Cardiac muscle cell (in vitro differentiated cells and primary cell): ENCODE measurements at regions not wholly inside any gene's neighbourhood (a gene's known extent, or its start where the extent isn't known, plus 50 kb on each side); places are given as distances from the start of the nearest gene placed in this dataset.
"Not testable (repeated sequence)": the region's sequence is repeated elsewhere in the genome, so short reads cannot be mapped to it uniquely, and the experiment has no call there.

Experiments used
- DNase-seq, 2 donors: peaks; one replicate each; pipeline versions ENCODE4 v3.0.0 to v3.0.0-alpha.2; 2010 to 2017; ENCODE audit warnings: low read depth in 1 of 2, low spot score in 1 of 2
- H3K27ac ChIP-seq: fragments of 200-600 bp; sonication (generic); 2 replicates; pipeline ENCODE4 v1.5.1; 2016
- H3K27me3 ChIP-seq: fragments of 200-600 bp; sonication (generic); 2 replicates; pipeline ENCODE4 v1.6.0; 2016; ENCODE audit warnings: control low read depth
- H3K36me3 ChIP-seq: fragments of 200-600 bp; sonication (generic); 2 replicates; pipeline ENCODE4 v1.5.1; 2016; ENCODE audit warnings: control low read depth
- H3K4me1 ChIP-seq: fragments of 200-600 bp; sonication (generic); 2 replicates; pipeline ENCODE4 v1.8.1; 2017; ENCODE audit warnings: low read depth, mild to moderate bottlenecking, mixed run types
- H3K4me3 ChIP-seq: fragments of 200-600 bp; sonication (generic); 2 replicates; pipeline ENCODE4 v1.5.1; 2016; ENCODE audit warnings: mild to moderate bottlenecking
- H3K9me3 ChIP-seq: fragments of 200-600 bp; sonication (generic); 2 replicates; pipeline ENCODE4 v1.5.1; 2017; ENCODE audit warnings: low read depth, mild to moderate bottlenecking, control low read depth
- TF ChIP-seq, protein P1 (sequence below): IDR thresholded peaks from 2 replicates; pipeline ENCODE4 v1.5.1; 2012; ENCODE audit warnings: low read depth, mild to moderate bottlenecking, low read length

DNA sequence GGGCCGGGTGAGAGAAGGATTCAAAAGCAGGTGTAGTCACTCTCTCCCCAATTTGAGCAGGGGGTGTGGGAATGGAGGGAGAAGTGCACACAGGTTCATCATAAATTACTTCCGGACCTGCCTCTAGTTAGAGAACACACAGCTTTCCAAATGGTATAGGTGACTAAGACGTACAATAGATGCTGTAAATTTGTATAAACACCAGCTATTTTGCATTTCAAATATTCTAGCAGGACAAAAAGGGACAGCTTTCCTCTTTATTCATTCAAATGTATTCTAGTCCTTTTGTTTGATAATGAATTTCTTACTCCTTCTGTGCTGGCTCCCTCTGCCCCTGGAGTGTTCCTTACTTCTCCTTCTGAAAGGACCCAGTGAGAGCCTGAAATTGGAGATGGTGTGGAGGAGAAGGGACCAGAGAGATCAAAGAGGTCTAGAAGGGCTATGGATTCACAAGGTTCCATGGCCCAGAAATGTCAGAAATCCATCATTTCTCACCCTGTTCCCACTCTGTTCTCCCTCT, 53.2 kb upstream of the SH3BP4 start:
- Histone ChIP-seq H3K27ac (no peak overlapping the region), H3K27me3 (no peaks in the 10 kb centered on the region), H3K36me3 (no peaks in the 10 kb centered on the region), H3K4me1 (no peaks in the 10 kb centered on the region), H3K4me3 (no peak overlapping the region), H3K9me3 (no peaks in the 10 kb centered on the region)
- TF ChIP-seq, protein P1, sequence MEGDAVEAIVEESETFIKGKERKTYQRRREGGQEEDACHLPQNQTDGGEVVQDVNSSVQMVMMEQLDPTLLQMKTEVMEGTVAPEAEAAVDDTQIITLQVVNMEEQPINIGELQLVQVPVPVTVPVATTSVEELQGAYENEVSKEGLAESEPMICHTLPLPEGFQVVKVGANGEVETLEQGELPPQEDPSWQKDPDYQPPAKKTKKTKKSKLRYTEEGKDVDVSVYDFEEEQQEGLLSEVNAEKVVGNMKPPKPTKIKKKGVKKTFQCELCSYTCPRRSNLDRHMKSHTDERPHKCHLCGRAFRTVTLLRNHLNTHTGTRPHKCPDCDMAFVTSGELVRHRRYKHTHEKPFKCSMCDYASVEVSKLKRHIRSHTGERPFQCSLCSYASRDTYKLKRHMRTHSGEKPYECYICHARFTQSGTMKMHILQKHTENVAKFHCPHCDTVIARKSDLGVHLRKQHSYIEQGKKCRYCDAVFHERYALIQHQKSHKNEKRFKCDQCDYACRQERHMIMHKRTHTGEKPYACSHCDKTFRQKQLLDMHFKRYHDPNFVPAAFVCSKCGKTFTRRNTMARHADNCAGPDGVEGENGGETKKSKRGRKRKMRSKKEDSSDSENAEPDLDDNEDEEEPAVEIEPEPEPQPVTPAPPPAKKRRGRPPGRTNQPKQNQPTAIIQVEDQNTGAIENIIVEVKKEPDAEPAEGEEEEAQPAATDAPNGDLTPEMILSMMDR: no peak
- DNase-seq: no peak

DNA sequence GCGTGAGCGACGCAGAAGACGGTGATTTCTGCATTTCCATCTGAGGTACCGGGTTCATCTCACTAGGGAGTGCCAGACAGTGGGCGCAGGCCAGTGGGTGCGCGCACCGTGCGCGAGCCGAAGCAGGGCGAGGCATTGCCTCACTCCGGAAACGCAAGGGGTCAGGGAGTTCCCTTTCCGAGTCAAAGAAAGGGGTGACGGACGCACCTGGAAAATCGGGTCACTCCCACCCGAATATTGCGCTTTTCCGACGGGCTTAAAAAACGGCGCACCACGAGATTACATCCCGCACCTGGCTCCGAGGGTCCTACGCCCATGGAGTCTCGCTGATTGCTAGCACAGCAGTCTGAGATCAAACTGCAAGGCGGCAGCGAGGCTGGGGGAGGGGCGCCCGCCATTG, 63.4 kb upstream of the SH3BP4 start:
- not testable (repeated sequence) for H3K27me3 ChIP-seq, DNase-seq, H3K9me3 ChIP-seq, H3K36me3 ChIP-seq
- Histone ChIP-seq H3K4me3 (peak overlapping the region; percentile 18), H3K4me1 (peaks cover 14% of the 10 kb centered on the region), H3K27ac (peak overlapping the region; percentile 75)

DNA sequence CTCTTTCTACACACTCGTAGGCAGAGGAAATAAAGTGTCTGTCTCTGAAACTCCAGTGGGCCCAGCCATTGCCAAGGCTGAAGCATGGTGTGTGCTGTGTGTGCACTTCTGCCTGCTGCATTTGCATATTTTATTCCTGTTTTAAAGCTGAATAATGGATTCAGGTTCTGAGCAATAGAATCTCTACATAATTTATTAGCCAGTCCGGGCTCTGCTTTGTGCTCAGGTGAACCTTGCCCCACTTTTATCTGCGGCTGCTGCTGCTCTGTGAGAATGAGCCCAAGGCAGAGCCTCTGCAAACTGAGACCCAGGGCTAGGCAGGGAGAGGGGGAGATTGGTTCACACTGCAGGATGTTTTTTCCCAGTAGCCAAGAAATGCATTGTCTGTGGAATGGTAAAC, 64.6 kb upstream of the SH3BP4 start:
- Histone ChIP-seq H3K27me3 (no peaks in the 10 kb centered on the region), H3K4me1 (peaks cover 14% of the 10 kb centered on the region), H3K4me3 (no peak overlapping the region), H3K36me3 (no peaks in the 10 kb centered on the region), H3K9me3 (no peaks in the 10 kb centered on the region), H3K27ac (no peak overlapping the region)
- no peak for DNase-seq
- TF ChIP-seq, protein P1: no peak

DNA sequence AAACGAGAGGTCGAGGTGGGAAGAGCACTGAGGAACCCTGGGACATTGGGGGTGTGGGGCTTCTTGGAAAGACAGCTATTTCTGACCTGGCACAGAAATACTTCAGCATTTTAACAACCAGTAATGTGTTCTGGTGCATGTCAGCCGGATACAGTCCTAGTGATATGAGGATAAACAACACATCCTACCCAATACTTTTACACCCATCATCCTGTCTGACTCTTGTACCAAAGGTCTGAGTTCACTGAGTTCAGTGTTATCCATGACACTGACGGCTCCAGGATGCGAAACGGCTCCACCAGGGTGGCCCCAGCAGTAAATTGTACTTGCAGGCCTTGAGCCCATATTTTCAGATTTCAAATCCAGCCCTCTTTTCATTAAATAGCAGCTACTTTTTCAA, 65.9 kb upstream of the SH3BP4 start:
- TF ChIP-seq, protein P1: no peak
- Histone ChIP-seq H3K4me1 (peaks cover 16% of the 10 kb centered on the region), H3K27ac (peak overlapping the region; percentile 50), H3K9me3 (no peaks in the 10 kb centered on the region), H3K36me3 (no peaks in the 10 kb centered on the region), H3K4me3 (no peak overlapping the region), H3K27me3 (no peaks in the 10 kb centered on the region)
- no peak for DNase-seq

DNA sequence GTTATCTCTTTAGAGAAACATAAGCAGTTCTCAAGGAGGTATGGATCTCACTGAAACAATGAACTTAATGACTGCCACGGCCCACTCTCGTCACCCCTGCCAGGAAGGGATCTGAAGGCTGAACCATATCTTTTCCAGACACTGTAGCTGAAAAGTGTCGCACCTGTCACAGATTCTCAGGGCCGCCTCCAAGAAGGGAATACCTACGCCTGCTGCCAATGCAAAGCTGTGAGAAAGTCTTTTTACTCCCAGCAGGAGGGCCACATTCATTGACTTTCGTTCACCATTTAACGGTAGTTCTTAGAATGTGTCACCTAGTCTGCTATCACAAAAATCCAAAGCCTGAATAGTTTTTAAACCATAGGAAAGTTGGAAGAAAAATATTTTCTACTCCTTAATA, 66.7 kb upstream of the SH3BP4 start:
- DNase-seq: peak in 1 of 2 donors; percentile 8
- no peak overlapping the region for H3K4me3 ChIP-seq

DNA sequence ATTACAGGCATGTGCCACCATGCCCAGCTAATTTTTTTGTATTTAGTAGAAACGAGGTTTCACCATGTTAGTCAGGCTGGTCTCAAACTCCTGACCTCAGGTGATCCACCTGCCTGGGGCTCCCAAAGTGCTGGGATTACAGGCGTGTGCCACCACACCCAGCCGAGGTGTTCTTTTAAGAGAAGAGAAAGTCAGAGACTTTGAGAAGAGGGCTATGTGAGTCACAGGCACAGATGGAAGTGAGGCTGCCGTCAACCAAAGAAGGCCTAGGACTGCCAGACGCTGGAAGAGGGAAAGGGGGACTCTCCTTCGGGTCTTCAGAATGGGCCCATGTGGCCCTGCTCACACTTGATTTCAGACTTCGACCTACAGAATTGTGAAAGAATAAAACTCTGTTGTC, 67.2 kb upstream of the SH3BP4 start:
- Histone ChIP-seq H3K36me3 (no peaks in the 10 kb centered on the region), H3K9me3 (no peaks in the 10 kb centered on the region), H3K4me3 (no peak overlapping the region), H3K27me3 (no peaks in the 10 kb centered on the region), H3K27ac (peak overlapping the region; percentile 50), H3K4me1 (peaks cover 16% of the 10 kb centered on the region)
- TF ChIP-seq, protein P1: no peak
- DNase-seq: no peak

More for the DNA sequence above, 66.7 kb upstream of the SH3BP4 start:
- Histone ChIP-seq H3K27me3 (no peaks in the 10 kb centered on the region), H3K9me3 (no peaks in the 10 kb centered on the region), H3K27ac (peak overlapping the region; percentile 50), H3K4me1 (peaks cover 16% of the 10 kb centered on the region), H3K36me3 (no peaks in the 10 kb centered on the region)
- TF ChIP-seq, protein P1: no peak
